Peyer's patch (tissue), 4 donors: ENCODE measurements at regions not wholly inside any gene's neighbourhood (a gene's known extent, or its start where the extent isn't known, plus 50 kb on each side); places are given as distances from the start of the nearest gene placed in this dataset.

ENCODE experiments used
- CTCF ChIP-seq, 6 experiments: fragments of 450-650 bp in 4 of 6; fragments of 200-600 bp in 2 of 6; sonication (generic) in 1 of 6; IDR thresholded peaks; one replicate each; pipeline ENCODE4 v1.5.1; 2017 to 2019; ENCODE audit warnings: antibody characterized with exemption in 6 of 6, mild to moderate bottlenecking in 3 of 6, moderate library complexity in 1 of 6
- POLR2A ChIP-seq, 2 donors: fragments of 450-650 bp; IDR thresholded peaks; one replicate each; pipeline ENCODE4 v1.5.1; 2017; ENCODE audit warnings: antibody characterized with exemption in 2 of 2, mild to moderate bottlenecking in 2 of 2, moderate library complexity in 2 of 2

DNA sequence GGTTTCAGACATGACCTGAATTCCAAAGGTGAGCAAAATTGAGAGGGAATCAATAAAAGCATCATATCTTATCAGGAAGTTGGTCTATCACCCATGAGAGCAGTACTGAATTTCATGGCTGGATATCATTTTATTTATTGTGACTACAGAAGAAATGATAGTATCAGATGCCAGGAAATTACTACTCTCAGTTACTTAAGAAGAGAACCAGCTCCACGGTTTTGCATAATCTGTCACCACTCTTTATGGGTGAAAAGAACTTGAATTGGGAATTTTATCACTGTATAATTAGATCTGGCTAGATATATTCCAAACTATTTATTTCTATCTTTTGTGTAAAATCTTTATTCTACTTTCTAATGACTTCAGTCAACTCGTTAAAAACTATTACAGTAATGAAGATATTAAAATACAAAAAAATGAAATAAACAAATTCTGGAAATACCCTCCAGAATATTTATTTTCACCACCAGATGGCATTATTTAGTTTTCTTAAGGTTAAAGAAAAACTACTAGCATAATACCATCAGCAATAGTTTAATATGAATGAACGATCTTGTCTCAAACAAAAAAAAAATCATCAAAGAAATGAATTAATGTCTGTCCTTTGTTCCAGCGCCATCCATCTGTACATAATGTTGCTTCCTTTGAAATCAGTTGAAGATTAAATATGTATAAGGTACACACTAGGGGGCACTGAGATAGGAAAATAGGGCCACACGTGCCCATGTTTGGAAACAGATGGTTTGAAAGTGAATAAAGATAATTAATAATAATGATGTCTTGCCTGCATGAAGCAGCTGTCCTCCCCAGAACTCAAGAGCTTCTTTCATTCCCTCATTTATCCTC lies 84.7 kb upstream of the SLCO6A1 start:
- peak in 3 of 6 experiments; percentile 16 to 31 (median 24) for TF ChIP-seq CTCF (IDR thresholded peaks at IDR 0.05)
- no peak for TF ChIP-seq POLR2A (IDR thresholded peaks at IDR 0.05)
